GM19239 (cell line): ENCODE measurements at regions not wholly inside any gene's neighbourhood (a gene's known extent, or its start where the extent isn't known, plus 50 kb on each side); places are given as distances from the start of the nearest gene placed in this dataset.
"Not testable (repeated sequence)": the region's sequence is repeated elsewhere in the genome, so short reads cannot be mapped to it uniquely, and the experiment has no call there.

Source experiments
- DNase-seq: peaks from one replicate; pipeline ENCODE4 v3.0.0; 2011; ENCODE audit warnings: low spot score; ENCODE audit not compliant: insufficient read length
- FAIRE-seq: peaks from 2 replicates; lab custom pipeline; 2011; peaks lifted over from hg19 to GRCh38; lab: Jason Lieb, UNC

DNA sequence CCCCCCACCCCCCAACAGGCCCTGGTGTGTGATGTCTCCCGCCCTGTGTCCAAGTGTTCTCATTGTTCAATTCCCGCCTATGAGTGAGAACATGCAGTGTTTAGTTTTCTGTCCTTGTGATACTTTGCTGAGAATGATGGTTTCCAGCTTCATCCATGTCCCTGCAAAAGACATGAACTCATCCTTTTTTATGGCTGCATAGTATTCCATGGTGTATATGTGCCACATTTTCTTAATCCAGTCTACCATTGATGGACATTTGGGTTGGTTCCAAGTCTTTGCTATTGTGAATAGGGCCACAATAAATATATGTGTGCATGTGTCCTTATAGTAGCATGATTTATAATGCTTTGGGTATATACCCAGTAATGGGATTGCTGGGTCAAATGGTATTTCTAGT, 54.0 kb downstream of the ZCCHC13 start:
- FAIRE-seq, DNase-seq: not testable (repeated sequence)

DNA sequence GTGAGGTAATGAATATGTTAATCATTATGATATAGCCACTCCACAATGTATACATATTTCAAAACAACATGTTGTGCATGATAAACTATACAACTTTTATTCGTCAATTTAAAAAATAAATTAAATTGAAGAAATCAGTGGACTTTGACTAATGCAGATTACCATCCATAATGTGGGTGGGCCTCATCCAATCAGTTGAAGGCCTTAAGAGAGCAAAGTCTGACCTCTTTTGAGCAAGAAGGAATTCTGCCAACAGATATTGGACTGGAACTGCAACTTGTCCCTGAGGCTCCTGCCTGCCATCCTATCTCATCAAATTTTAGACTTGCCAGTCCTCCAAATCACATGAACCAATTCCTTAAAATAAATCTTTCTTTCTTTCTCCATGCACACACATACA, 57.4 kb upstream of the SLC16A2 start:
- DNase-seq (no peak), FAIRE-seq (no peak)

GRCh38 chrX:74369666-74370065, 51.6 kb upstream of the SLC16A2 start:
- DNase-seq: no peak
- FAIRE-seq: no peak

DNA sequence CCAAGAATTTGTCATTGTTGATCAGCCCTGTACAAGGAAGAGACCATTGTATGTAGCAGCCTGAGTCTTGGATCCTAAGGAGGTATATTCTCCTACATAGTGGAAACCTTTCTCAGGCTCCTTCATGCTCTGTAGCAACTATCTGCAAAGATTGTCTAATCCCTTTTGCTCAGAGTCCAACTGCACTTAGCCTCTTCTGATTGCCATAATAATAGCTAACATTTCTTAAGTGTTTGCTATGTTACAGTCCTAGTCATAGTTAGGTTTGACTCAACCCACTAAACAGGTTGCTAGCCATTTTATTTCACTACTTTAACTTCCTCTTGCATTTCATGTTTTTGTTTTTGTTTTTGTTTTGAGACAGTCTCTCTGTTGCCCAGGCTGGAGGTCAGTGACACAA, 50.8 kb upstream of the SLC16A2 start:
- FAIRE-seq (peak; percentile 76), DNase-seq (no peak)

DNA sequence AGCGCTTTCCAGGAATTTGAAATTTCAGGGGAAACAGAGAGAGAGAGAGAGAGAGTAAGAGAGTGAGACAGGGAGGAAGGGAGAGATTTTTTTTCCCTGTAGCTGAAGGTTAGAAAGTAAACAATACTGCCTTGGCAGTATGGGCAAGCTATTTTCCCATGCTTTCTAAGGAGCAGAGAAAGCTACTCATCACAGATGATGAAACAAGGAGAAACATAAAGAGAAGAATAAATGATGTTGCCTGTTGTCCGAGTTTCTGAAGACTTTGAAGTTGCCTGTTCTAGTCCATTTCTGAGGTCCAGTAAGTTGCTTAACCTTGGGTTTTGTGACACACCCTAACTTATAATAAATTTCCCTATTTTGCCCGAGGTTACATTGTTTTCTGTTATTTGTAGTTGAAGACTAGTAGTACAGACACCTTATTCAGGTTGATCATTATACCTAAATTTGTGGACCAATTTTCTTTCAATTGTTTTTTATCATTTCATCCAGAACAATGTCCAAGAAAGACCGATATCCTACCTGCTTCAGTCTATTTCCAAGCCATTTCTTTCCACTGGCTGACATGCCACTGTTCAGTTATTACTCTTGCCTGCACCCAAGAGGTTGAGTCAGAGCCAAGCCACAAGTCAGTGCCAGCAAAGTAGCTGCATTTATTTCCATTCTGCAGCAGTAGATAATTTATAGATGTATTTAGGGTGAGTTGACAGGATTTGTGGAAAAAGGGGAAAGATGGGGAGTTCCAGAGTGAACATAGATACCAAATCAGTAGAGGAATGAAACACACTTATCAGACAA, 49.7 kb upstream of the SLC16A2 start:
- FAIRE-seq: no peak
- DNase-seq: no peak
